ENCODE measurements at regions not wholly inside any gene's neighbourhood (a gene's known extent, or its start where the extent isn't known, plus 50 kb on each side); places are given as distances from the start of the nearest gene placed in this dataset.
"Not testable (repeated sequence)": the region's sequence is repeated elsewhere in the genome, so short reads cannot be mapped to it uniquely, and the experiment has no call there.

- no peak overlapping the region for H3K4me3 ChIP-seq (replicated peaks; ENCODE audit: low read depth, low read length)
- no peak for DNase-seq (ENCODE audit: extremely low read depth, low read depth)
- TF ChIP-seq CTCF (IDR thresholded peaks at IDR 0.05; ENCODE audit: low read depth, low read length, missing control alignments) = no peak
Observed at GRCh38 chr4:111417521-111417920, 727.7 kb upstream of the FAM241A start.

GRCh38 chr4:111433441-111433840 lies 711.8 kb upstream of the FAM241A start:
- H3K4me3 ChIP-seq (replicated peaks; ENCODE audit: low read depth, low read length) = no peak overlapping the region
- TF ChIP-seq CTCF (IDR thresholded peaks at IDR 0.05; ENCODE audit: low read depth, low read length, missing control alignments) = no peak

GRCh38 chr4:111434586-111434985 lies 710.7 kb upstream of the FAM241A start:
- TF ChIP-seq CTCF (IDR thresholded peaks at IDR 0.05; ENCODE audit: low read depth, low read length, missing control alignments) = no peak
- H3K4me3 ChIP-seq (replicated peaks; ENCODE audit: low read depth, low read length) = no peak overlapping the region
- DNase-seq (ENCODE audit: extremely low read depth, low read depth) = no peak

More at GRCh38 chr4:111433441-111433840, 711.8 kb upstream of the FAM241A start:
- no peak for DNase-seq (ENCODE audit: extremely low read depth, low read depth)

- H3K4me3 ChIP-seq (replicated peaks; ENCODE audit: low read depth, low read length) = no peak overlapping the region
- DNase-seq (ENCODE audit: extremely low read depth, low read depth) = no peak
- TF ChIP-seq CTCF (IDR thresholded peaks at IDR 0.05; ENCODE audit: low read depth, low read length, missing control alignments) = no peak
Observed at GRCh38 chr4:111435986-111436744, 709.1 kb upstream of the FAM241A start.

GRCh38 chr4:111441687-111442086 lies 703.6 kb upstream of the FAM241A start:
- DNase-seq (ENCODE audit: extremely low read depth, low read depth) = no peak
- TF ChIP-seq CTCF (IDR thresholded peaks at IDR 0.05; ENCODE audit: low read depth, low read length, missing control alignments) = no peak
- H3K4me3 ChIP-seq (replicated peaks; ENCODE audit: low read depth, low read length) = no peak overlapping the region

- H3K4me3 ChIP-seq (replicated peaks; ENCODE audit: low read depth, low read length); DNase-seq (ENCODE audit: extremely low read depth, low read depth): not testable (repeated sequence)
Observed at GRCh38 chr4:111444836-111445235, 700.4 kb upstream of the FAM241A start.

- no peak for DNase-seq (ENCODE audit: extremely low read depth, low read depth)
- TF ChIP-seq CTCF (IDR thresholded peaks at IDR 0.05; ENCODE audit: low read depth, low read length, missing control alignments) = no peak
- no peak overlapping the region for H3K4me3 ChIP-seq (replicated peaks; ENCODE audit: low read depth, low read length)
Observed at GRCh38 chr4:111449657-111450056, 695.6 kb upstream of the FAM241A start.

Measured in HFF-Myc (cell line).